A549 (cell line): ENCODE measurements at regions not wholly inside any gene's neighbourhood (a gene's known extent, or its start where the extent isn't known, plus 50 kb on each side); places are given as distances from the start of the nearest gene placed in this dataset.

Experiments used
- BHLHE40 ChIP-seq: IDR thresholded peaks from 2 replicates; pipeline ENCODE4 v1.6.1; 2012; ENCODE audit warnings: low read depth, low read length, inconsistent platforms
- EHF ChIP-seq: fragments of 250-450 bp; sonication (Bioruptor Pico); IDR thresholded peaks from 2 replicates; pipeline ENCODE4 v1.5.0; 2020; ENCODE audit warnings: mild to moderate bottlenecking
- ESRRA ChIP-seq: fragments of 150-350 bp; IDR thresholded peaks from 2 replicates; pipeline ENCODE4 v1.6.1; 2014; ENCODE audit warnings: mild to moderate bottlenecking, low read length, borderline replicate concordance
- MAFK ChIP-seq: fragments of 450-650 bp; IDR thresholded peaks from 2 replicates; pipeline ENCODE4 v1.6.1; 2014; ENCODE audit not compliant: partially characterized antibody
- PHF8 ChIP-seq: fragments of 200-600 bp; sonication (generic); IDR thresholded peaks from 2 replicates; pipeline ENCODE4 v1.6.1; 2016; ENCODE audit warnings: low read depth, mild to moderate bottlenecking, antibody characterized with exemption, moderate library complexity, borderline replicate concordance
- POLR2A ChIP-seq: IDR thresholded peaks from 2 replicates; pipeline ENCODE4 v1.6.1; 2012; ENCODE audit warnings: mild to moderate bottlenecking, low read length
- POLR2AphosphoS2 ChIP-seq: conservative IDR thresholded peaks from 2 replicates; pipeline ENCODE4 v1.6.1; 2012; ENCODE audit warnings: low read length, improper control_type of control experiment, inconsistent platforms
- ZFP36 ChIP-seq: fragments of 450-650 bp; IDR thresholded peaks from 2 replicates; pipeline ENCODE4 v1.6.1; 2014; ENCODE audit warnings: borderline replicate concordance; ENCODE audit not compliant: partially characterized antibody
- TF ChIP-seq, protein P1 (sequence below): fragments of >200 bp; sonication (Bioruptor Twin); formaldehyde crosslinking; IDR thresholded peaks from 3 replicates; pipeline ENCODE4 v1.5.1; 2016
- TF ChIP-seq, protein P2 (sequence below): fragments of 200-600 bp; sonication (generic); IDR thresholded peaks from 2 replicates; pipeline ENCODE4 v1.6.1; 2016; ENCODE audit warnings: antibody characterized with exemption, mild to moderate bottlenecking, moderate library complexity

DNA sequence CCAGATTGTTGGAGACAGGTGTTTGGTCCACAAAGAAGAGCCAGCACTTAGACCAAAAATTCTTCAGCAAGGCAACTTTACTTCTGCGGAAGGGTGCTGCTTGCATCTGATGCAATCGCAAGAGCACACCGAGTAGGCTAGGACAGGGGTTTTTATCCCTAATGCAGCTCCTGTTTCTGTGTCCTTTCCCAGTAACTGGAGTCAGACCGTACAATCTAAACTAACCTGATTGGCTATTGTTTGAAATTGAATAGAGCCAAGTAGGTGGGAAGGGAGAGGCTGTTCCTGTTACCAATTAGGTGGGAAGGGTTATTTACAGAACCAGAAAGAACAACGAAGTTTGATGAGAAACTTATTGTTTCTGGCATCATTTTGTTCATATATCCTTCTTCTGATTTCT, 77.6 kb downstream of the CHCHD4 start:
- TF ChIP-seq POLR2A (no peak), ESRRA (no peak), MAFK (no peak), BHLHE40 (no peak), ZFP36 (no peak), EHF (CRISPR knock-in tag) (no peak), PHF8 (no peak), POLR2AphosphoS2 (no peak)
- TF ChIP-seq, protein P1, sequence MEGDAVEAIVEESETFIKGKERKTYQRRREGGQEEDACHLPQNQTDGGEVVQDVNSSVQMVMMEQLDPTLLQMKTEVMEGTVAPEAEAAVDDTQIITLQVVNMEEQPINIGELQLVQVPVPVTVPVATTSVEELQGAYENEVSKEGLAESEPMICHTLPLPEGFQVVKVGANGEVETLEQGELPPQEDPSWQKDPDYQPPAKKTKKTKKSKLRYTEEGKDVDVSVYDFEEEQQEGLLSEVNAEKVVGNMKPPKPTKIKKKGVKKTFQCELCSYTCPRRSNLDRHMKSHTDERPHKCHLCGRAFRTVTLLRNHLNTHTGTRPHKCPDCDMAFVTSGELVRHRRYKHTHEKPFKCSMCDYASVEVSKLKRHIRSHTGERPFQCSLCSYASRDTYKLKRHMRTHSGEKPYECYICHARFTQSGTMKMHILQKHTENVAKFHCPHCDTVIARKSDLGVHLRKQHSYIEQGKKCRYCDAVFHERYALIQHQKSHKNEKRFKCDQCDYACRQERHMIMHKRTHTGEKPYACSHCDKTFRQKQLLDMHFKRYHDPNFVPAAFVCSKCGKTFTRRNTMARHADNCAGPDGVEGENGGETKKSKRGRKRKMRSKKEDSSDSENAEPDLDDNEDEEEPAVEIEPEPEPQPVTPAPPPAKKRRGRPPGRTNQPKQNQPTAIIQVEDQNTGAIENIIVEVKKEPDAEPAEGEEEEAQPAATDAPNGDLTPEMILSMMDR = no peak
- TF ChIP-seq, protein P2, sequence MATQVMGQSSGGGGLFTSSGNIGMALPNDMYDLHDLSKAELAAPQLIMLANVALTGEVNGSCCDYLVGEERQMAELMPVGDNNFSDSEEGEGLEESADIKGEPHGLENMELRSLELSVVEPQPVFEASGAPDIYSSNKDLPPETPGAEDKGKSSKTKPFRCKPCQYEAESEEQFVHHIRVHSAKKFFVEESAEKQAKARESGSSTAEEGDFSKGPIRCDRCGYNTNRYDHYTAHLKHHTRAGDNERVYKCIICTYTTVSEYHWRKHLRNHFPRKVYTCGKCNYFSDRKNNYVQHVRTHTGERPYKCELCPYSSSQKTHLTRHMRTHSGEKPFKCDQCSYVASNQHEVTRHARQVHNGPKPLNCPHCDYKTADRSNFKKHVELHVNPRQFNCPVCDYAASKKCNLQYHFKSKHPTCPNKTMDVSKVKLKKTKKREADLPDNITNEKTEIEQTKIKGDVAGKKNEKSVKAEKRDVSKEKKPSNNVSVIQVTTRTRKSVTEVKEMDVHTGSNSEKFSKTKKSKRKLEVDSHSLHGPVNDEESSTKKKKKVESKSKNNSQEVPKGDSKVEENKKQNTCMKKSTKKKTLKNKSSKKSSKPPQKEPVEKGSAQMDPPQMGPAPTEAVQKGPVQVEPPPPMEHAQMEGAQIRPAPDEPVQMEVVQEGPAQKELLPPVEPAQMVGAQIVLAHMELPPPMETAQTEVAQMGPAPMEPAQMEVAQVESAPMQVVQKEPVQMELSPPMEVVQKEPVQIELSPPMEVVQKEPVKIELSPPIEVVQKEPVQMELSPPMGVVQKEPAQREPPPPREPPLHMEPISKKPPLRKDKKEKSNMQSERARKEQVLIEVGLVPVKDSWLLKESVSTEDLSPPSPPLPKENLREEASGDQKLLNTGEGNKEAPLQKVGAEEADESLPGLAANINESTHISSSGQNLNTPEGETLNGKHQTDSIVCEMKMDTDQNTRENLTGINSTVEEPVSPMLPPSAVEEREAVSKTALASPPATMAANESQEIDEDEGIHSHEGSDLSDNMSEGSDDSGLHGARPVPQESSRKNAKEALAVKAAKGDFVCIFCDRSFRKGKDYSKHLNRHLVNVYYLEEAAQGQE = no peak
